RWPE2 (cell line): ENCODE measurements at regions not wholly inside any gene's neighbourhood (a gene's known extent, or its start where the extent isn't known, plus 50 kb on each side); places are given as distances from the start of the nearest gene placed in this dataset.

Experiments used
- ATAC-seq: fragments of 200-7000 bp; cut with Tn5 transposase; 3 replicates; pipeline ENCODE4 v1.9.1; 2021; ENCODE audit warnings: low read depth
- DNase-seq: peaks from one replicate; pipeline ENCODE4 v3.0.0-alpha.2; 2020; ENCODE audit warnings: low spot score
- H3K27ac ChIP-seq: fragments of 450-650 bp; 2 replicates; pipeline ENCODE4 v1.5.1; 2017; ENCODE audit warnings: mild to moderate bottlenecking; ENCODE audit not compliant: poor library complexity, severe bottlenecking
- H3K27me3 ChIP-seq: fragments of 250-450 bp; sonication (Bioruptor Pico); 2 replicates; pipeline ENCODE4 v1.5.1; 2021; ENCODE audit warnings: mild to moderate bottlenecking, moderate library complexity; ENCODE audit not compliant: insufficient read depth, poor library complexity, severe bottlenecking
- H3K36me3 ChIP-seq: fragments of 250-450 bp; sonication (Bioruptor Pico); 2 replicates; pipeline ENCODE4 v1.5.1; 2020; ENCODE audit warnings: low read depth, mild to moderate bottlenecking, moderate library complexity
- H3K4me1 ChIP-seq: fragments of 250-450 bp; sonication (Bioruptor Pico); 2 replicates; pipeline ENCODE4 v1.5.1; 2021; ENCODE audit warnings: mild to moderate bottlenecking, moderate library complexity; ENCODE audit not compliant: insufficient read depth, poor library complexity, severe bottlenecking
- H3K4me3 ChIP-seq: fragments of 250-450 bp; sonication (Bioruptor Pico); 2 replicates; pipeline ENCODE4 v1.5.1; 2021; ENCODE audit warnings: mild to moderate bottlenecking, moderate library complexity; ENCODE audit not compliant: severe bottlenecking
- H3K9me3 ChIP-seq: fragments of 250-450 bp; sonication (Bioruptor Pico); 2 replicates; pipeline ENCODE4 v1.5.1; 2021; ENCODE audit warnings: mild to moderate bottlenecking, moderate library complexity; ENCODE audit not compliant: severe bottlenecking
- CTCF ChIP-seq: fragments of 450-650 bp; IDR thresholded peaks from one replicate; pipeline ENCODE4 v1.5.1; 2017; ENCODE audit warnings: mild to moderate bottlenecking, moderate library complexity; ENCODE audit not compliant: poor library complexity, severe bottlenecking

- no peak for TF ChIP-seq CTCF
- Histone ChIP-seq H3K9me3 (no peaks in the 10 kb centered on the region), H3K27ac (no peak overlapping the region), H3K4me1 (peaks cover 5% of the 10 kb centered on the region), H3K4me3 (no peak overlapping the region), H3K36me3 (no peaks in the 10 kb centered on the region), H3K27me3 (no peaks in the 10 kb centered on the region)
- DNase-seq (no peak), ATAC-seq (no peak)
These were observed 889.9 kb upstream of the CHAC2 start for GRCh38 chr2:52877703-52878102.

GRCh38 chr2:52874466-52875106 lies 893.0 kb upstream of the CHAC2 start:
- Histone ChIP-seq H3K4me3 (no peak overlapping the region), H3K9me3 (no peaks in the 10 kb centered on the region), H3K27ac (no peak overlapping the region), H3K4me1 (no peaks in the 10 kb centered on the region), H3K27me3 (no peaks in the 10 kb centered on the region), H3K36me3 (no peaks in the 10 kb centered on the region)
- ATAC-seq (no peak), DNase-seq (no peak)
- no peak for TF ChIP-seq CTCF

GRCh38 chr2:52862801-52863200 lies 904.8 kb upstream of the CHAC2 start:
- H3K4me1 ChIP-seq = no peaks in the 10 kb centered on the region
- no peaks in the 10 kb centered on the region for H3K27me3 ChIP-seq
- H3K36me3 ChIP-seq = no peaks in the 10 kb centered on the region
- H3K27ac ChIP-seq = no peak overlapping the region
- ATAC-seq (no peak), DNase-seq (no peak)
- H3K4me3 ChIP-seq = no peak overlapping the region
- TF ChIP-seq CTCF = no peak
- no peaks in the 10 kb centered on the region for H3K9me3 ChIP-seq

- Histone ChIP-seq H3K4me3 (no peak overlapping the region), H3K9me3 (no peaks in the 10 kb centered on the region), H3K4me1 (no peaks in the 10 kb centered on the region), H3K27me3 (no peaks in the 10 kb centered on the region), H3K27ac (no peak overlapping the region), H3K36me3 (no peaks in the 10 kb centered on the region)
- TF ChIP-seq CTCF = no peak
- ATAC-seq (no peak), DNase-seq (no peak)
These were observed 906.0 kb upstream of the CHAC2 start for GRCh38 chr2:52861596-52861995.

- no peak for TF ChIP-seq CTCF
- H3K27ac ChIP-seq = no peak overlapping the region
- no peaks in the 10 kb centered on the region for H3K9me3 ChIP-seq
- no peaks in the 10 kb centered on the region for H3K27me3 ChIP-seq
- no peaks in the 10 kb centered on the region for H3K4me1 ChIP-seq
- no peaks in the 10 kb centered on the region for H3K36me3 ChIP-seq
- ATAC-seq (no peak), DNase-seq (no peak)
- no peak overlapping the region for H3K4me3 ChIP-seq
These were observed 908.5 kb upstream of the CHAC2 start for GRCh38 chr2:52859065-52859464.
